ENCODE measurements at regions not wholly inside any gene's neighbourhood (a gene's known extent, or its start where the extent isn't known, plus 50 kb on each side); places are given as distances from the start of the nearest gene placed in this dataset.

DNA sequence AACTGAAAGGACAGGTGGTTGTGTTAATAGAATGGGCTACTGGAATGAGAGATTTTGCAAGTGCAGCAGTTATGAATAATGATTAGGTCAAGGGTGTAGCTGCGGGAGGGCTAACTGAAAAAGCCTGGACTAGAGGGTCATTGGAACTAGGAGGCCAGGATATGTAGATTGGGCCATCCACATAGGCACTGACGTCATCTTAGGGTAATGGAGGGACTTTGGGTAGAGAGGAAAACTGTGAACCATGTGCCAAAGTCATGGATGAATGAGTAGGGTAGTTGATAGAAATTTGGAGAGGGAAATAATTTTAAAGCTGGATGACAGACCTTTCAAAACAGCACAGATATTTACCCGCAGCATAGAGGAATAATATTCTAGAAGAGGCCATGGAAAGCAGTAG, 123.6 kb upstream of the SLITRK2 start:
- TF ChIP-seq CTCF (IDR thresholded peaks at IDR 0.05) (no peak), POLR2A (IDR thresholded peaks at IDR 0.05) (no peak)
